Suprapubic skin (tissue), 4 donors: ENCODE measurements at regions not wholly inside any gene's neighbourhood (a gene's known extent, or its start where the extent isn't known, plus 50 kb on each side); places are given as distances from the start of the nearest gene placed in this dataset.

Experiments used
- DNase-seq, 2 donors: peaks; one replicate each; pipeline ENCODE4 v3.0.0-alpha.2; 2019; ENCODE audit warnings: low spot score in 2 of 2
- H3K27ac ChIP-seq: fragments of 200-600 bp; sonication (generic); one replicate; pipeline ENCODE4 v1.5.1; 2019
- H3K27me3 ChIP-seq: fragments of 200-600 bp; sonication (generic); one replicate; pipeline ENCODE4 v1.5.1; 2019
- H3K36me3 ChIP-seq: fragments of 200-600 bp; sonication (generic); one replicate; pipeline ENCODE4 v1.5.1; 2019
- H3K4me1 ChIP-seq: fragments of 200-600 bp; sonication (generic); one replicate; pipeline ENCODE4 v1.5.1; 2019
- H3K4me3 ChIP-seq: fragments of 200-600 bp; sonication (generic); one replicate; pipeline ENCODE4 v1.5.1; 2019; ENCODE audit warnings: mild to moderate bottlenecking
- H3K9me3 ChIP-seq: fragments of 200-600 bp; sonication (generic); one replicate; pipeline ENCODE4 v1.5.1; 2019
- EP300 ChIP-seq: sonication (generic); formaldehyde crosslinking; IDR thresholded peaks from one replicate; pipeline ENCODE4 v1.6.1; 2017; ENCODE audit warnings: antibody characterized with exemption
- POLR2A ChIP-seq, 2 donors: fragments of 450-650 bp; IDR thresholded peaks; one replicate each; pipeline ENCODE4 v1.6.1; 2017; ENCODE audit warnings: antibody characterized with exemption in 2 of 2, mild to moderate bottlenecking in 2 of 2, moderate library complexity in 2 of 2
- POLR2AphosphoS5 ChIP-seq, 3 donors: sonication (generic); formaldehyde crosslinking; IDR thresholded peaks; one replicate each; pipeline ENCODE4 v1.6.1; 2017; ENCODE audit warnings: antibody characterized with exemption in 3 of 3
- WGBS: methylation state at CpG from one replicate; pipeline ENCODE4 v1.1.5; 2018; 5-methylcytosine and 5-hydroxymethylcytosine counted together
- TF ChIP-seq, protein P1 (sequence below), 2 donors: fragments of 200-600 bp in 1 of 2; fragments of 450-650 bp in 1 of 2; sonication (generic) in 1 of 2; IDR thresholded peaks; one replicate each; pipeline ENCODE4 v1.5.1; 2016 to 2019; ENCODE audit warnings: antibody characterized with exemption in 2 of 2, mild to moderate bottlenecking in 1 of 2, moderate library complexity in 1 of 2

DNA sequence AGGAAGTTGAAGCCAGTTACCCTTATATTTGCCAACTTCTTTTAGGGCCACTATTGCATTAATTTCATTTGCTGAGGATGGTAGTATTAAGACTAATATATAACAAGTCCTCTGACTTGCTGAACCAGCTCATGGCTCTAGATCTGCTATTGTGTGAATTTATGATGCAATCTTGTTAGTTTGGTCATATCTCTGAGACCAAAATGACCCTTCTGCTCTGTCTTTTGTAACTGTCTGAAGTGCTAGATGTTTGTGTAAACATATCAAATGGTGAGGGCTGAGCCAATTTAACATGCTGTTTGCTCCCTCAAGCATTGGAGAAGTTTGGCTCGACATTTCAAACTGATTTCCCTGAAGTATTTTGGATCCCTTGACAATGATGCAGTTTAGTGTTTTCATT lies 106.9 kb upstream of the PTGFR start:
- no peak overlapping the region for H3K27ac ChIP-seq
- 51% methylated on average over 1 of the region's 1 CpG for WGBS
- no peak for DNase-seq

DNA sequence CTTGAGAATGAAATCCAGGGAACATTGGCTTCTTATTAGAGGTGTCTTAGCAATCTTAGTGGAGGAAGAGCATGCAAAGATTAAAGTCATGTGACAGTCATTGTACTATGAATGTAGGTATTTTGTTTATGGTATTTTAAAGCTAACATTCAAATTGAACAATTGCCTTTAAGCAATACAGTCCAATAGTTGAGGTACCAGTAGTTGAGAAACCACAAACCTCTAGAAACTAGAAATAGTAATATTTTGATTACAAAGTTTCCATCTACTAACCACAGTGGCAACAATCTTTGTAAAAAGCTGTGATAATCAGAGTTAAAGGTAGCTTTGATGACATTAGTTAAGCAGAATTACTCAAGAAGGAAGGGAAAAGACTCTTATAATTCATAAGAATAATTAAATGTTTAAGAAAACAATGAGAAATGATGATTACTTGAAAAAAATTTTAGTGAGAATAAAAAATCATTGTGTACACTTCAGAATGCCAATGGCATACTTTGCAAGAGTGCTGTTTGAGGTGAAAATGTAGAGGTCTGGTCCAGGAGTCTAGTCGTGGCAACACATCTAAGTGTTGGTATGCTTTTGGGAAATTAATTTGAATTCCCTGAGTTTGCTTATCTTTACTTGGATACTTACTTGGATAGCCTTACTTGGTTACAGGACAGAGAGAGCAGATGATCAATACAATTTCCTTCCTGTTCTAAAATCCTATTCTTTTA lies 104.9 kb upstream of the PTGFR start:
- no peaks in the 10 kb centered on the region for H3K9me3 ChIP-seq
- 81% methylated on average over 1 of the region's 1 CpG for WGBS
- no peak overlapping the region for H3K27ac ChIP-seq
- no peaks in the 10 kb centered on the region for H3K27me3 ChIP-seq
- no peaks in the 10 kb centered on the region for H3K36me3 ChIP-seq
- no peak for DNase-seq
- no peak for TF ChIP-seq POLR2A (IDR thresholded peaks at IDR 0.05)
- TF ChIP-seq, protein P1, sequence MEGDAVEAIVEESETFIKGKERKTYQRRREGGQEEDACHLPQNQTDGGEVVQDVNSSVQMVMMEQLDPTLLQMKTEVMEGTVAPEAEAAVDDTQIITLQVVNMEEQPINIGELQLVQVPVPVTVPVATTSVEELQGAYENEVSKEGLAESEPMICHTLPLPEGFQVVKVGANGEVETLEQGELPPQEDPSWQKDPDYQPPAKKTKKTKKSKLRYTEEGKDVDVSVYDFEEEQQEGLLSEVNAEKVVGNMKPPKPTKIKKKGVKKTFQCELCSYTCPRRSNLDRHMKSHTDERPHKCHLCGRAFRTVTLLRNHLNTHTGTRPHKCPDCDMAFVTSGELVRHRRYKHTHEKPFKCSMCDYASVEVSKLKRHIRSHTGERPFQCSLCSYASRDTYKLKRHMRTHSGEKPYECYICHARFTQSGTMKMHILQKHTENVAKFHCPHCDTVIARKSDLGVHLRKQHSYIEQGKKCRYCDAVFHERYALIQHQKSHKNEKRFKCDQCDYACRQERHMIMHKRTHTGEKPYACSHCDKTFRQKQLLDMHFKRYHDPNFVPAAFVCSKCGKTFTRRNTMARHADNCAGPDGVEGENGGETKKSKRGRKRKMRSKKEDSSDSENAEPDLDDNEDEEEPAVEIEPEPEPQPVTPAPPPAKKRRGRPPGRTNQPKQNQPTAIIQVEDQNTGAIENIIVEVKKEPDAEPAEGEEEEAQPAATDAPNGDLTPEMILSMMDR (IDR thresholded peaks at IDR 0.05), result no peak
- TF ChIP-seq POLR2AphosphoS5 (IDR thresholded peaks at IDR 0.05), result no peak
- no peak for TF ChIP-seq EP300
- H3K4me3 ChIP-seq, result no peak overlapping the region
- H3K4me1 ChIP-seq, result no peaks in the 10 kb centered on the region

More for the DNA sequence above, 106.9 kb upstream of the PTGFR start:
- H3K9me3 ChIP-seq, result no peaks in the 10 kb centered on the region
- H3K4me1 ChIP-seq, result no peaks in the 10 kb centered on the region
- no peak for TF ChIP-seq POLR2A (IDR thresholded peaks at IDR 0.05)
- TF ChIP-seq, protein P1 (IDR thresholded peaks at IDR 0.05), result no peak
- no peak for TF ChIP-seq POLR2AphosphoS5 (IDR thresholded peaks at IDR 0.05)
- TF ChIP-seq EP300, result no peak
- H3K36me3 ChIP-seq, result no peaks in the 10 kb centered on the region
- no peaks in the 10 kb centered on the region for H3K27me3 ChIP-seq
- H3K4me3 ChIP-seq, result no peak overlapping the region

DNA sequence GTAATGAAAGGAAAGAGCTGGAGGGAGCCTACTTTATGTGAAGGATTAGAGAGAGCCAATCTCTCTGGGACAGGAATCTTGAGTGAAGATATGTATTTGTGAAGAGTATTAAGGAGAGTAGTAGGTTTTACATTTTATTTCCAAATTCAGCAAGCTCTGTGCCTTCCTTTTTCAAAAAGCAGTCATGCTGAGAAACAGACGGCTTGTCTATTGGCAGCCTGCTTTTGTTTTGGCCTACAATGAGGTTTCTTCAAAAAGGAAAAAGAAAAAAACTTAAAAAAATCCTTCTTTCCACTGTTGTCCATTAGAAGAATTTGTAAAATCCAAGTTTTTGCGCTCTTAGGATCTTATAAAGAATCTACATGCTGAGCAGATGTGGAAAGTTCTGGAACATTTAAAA lies 103.6 kb upstream of the PTGFR start:
- DNase-seq, result no peak
- Histone ChIP-seq H3K27ac (no peak overlapping the region), H3K4me1 (no peaks in the 10 kb centered on the region), H3K9me3 (no peaks in the 10 kb centered on the region), H3K4me3 (no peak overlapping the region), H3K36me3 (no peaks in the 10 kb centered on the region), H3K27me3 (no peaks in the 10 kb centered on the region)
- 63% methylated on average over 2 of the region's 2 CpGs for WGBS
- TF ChIP-seq, protein P1 (IDR thresholded peaks at IDR 0.05), result no peak
- no peak for TF ChIP-seq POLR2AphosphoS5 (IDR thresholded peaks at IDR 0.05)
- no peak for TF ChIP-seq POLR2A (IDR thresholded peaks at IDR 0.05)
- no peak for TF ChIP-seq EP300

- Histone ChIP-seq H3K4me1 (no peaks in the 10 kb centered on the region), H3K27ac (no peak overlapping the region), H3K9me3 (no peaks in the 10 kb centered on the region), H3K27me3 (no peaks in the 10 kb centered on the region), H3K4me3 (no peak overlapping the region), H3K36me3 (no peaks in the 10 kb centered on the region)
- no peak for DNase-seq
- 41% methylated on average over 1 of the region's 1 CpG for WGBS
- TF ChIP-seq POLR2A (IDR thresholded peaks at IDR 0.05) (no peak), EP300 (no peak), POLR2AphosphoS5 (IDR thresholded peaks at IDR 0.05) (no peak)
- TF ChIP-seq, protein P1 (IDR thresholded peaks at IDR 0.05), result no peak
Observed at GRCh38 chr1:78387871-78388270, 102.9 kb upstream of the PTGFR start.

- Histone ChIP-seq H3K4me1 (no peaks in the 10 kb centered on the region), H3K36me3 (no peaks in the 10 kb centered on the region), H3K9me3 (no peaks in the 10 kb centered on the region), H3K27me3 (no peaks in the 10 kb centered on the region), H3K4me3 (no peak overlapping the region), H3K27ac (no peak overlapping the region)
- no peak for DNase-seq
- TF ChIP-seq POLR2AphosphoS5 (IDR thresholded peaks at IDR 0.05) (no peak), EP300 (no peak), POLR2A (IDR thresholded peaks at IDR 0.05) (no peak)
- TF ChIP-seq, protein P1 (IDR thresholded peaks at IDR 0.05), result no peak
Observed at GRCh38 chr1:78388275-78388674, 102.5 kb upstream of the PTGFR start.
